Tibial nerve (tissue), 4 donors: ENCODE measurements at regions not wholly inside any gene's neighbourhood (a gene's known extent, or its start where the extent isn't known, plus 50 kb on each side); places are given as distances from the start of the nearest gene placed in this dataset.

Experiments used
- DNase-seq, 2 donors: peaks; one replicate each; pipeline ENCODE4 v3.0.0-alpha.2; 2019; ENCODE audit warnings: low spot score in 2 of 2
- H3K27ac ChIP-seq, 4 donors: fragments of 200-600 bp; sonication (generic) in 3 of 4; one replicate each; pipeline ENCODE4 v1.5.1; 2017 to 2019; ENCODE audit warnings: mild to moderate bottlenecking in 1 of 4
- H3K27me3 ChIP-seq, 2 donors: fragments of 200-600 bp; sonication (generic) in 1 of 2; one replicate each; pipeline versions ENCODE4 v1.5.1 to v1.6.0; 2017 to 2019
- H3K36me3 ChIP-seq, 3 donors: fragments of 200-600 bp; sonication (generic); one replicate each; pipeline ENCODE4 v1.5.1; 2018 to 2019
- H3K4me1 ChIP-seq, 4 donors: fragments of 200-600 bp; sonication (generic) in 3 of 4; one replicate each; pipeline ENCODE4 v1.5.1; 2017 to 2019
- H3K4me3 ChIP-seq, 4 donors: fragments of 200-600 bp; sonication (generic) in 3 of 4; one replicate each; pipeline ENCODE4 v1.5.1; 2017 to 2019; ENCODE audit warnings: mild to moderate bottlenecking in 1 of 4, moderate library complexity in 1 of 4
- H3K9me3 ChIP-seq, 4 donors: fragments of 200-600 bp; sonication (generic) in 3 of 4; one replicate each; pipeline ENCODE4 v1.5.1; 2017 to 2019
- CTCF ChIP-seq, 5 experiments: fragments of 200-600 bp in 3 of 5; fragments of 450-650 bp in 2 of 5; sonication (generic) in 3 of 5; IDR thresholded peaks; one replicate each; pipeline ENCODE4 v1.5.1; 2016 to 2019; ENCODE audit warnings: antibody characterized with exemption in 5 of 5, mild to moderate bottlenecking in 3 of 5, moderate library complexity in 2 of 5
- EP300 ChIP-seq, 2 donors: sonication (generic); formaldehyde crosslinking; IDR thresholded peaks; one replicate each; pipeline ENCODE4 v1.6.1; 2017; ENCODE audit warnings: antibody characterized with exemption in 2 of 2, mild to moderate bottlenecking in 1 of 2
- POLR2A ChIP-seq, 2 donors: fragments of 450-650 bp; IDR thresholded peaks; one replicate each; pipeline ENCODE4 v1.6.1; 2017; ENCODE audit warnings: antibody characterized with exemption in 2 of 2, mild to moderate bottlenecking in 2 of 2, moderate library complexity in 2 of 2
- WGBS, 2 donors: methylation state at CpG; one replicate each; pipeline ENCODE4 v1.1.5; 2018; 5-methylcytosine and 5-hydroxymethylcytosine counted together

- Histone ChIP-seq H3K4me3 (no peak overlapping the region), H3K4me1 (no peaks in the 10 kb centered on the region), H3K36me3 (no peaks in the 10 kb centered on the region), H3K27ac (no peak overlapping the region), H3K27me3 (no peaks in the 10 kb centered on the region), H3K9me3 (peaks cover 0 to 3% (median 0%) of the 10 kb centered on the region in 4 donors)
- 95 to 98% methylated on average over 2 of the region's 2 CpGs for WGBS, 2 donors
- no peak for DNase-seq
- no peak for TF ChIP-seq POLR2A (IDR thresholded peaks at IDR 0.05)
- TF ChIP-seq EP300 (IDR thresholded peaks at IDR 0.05) = no peak
- TF ChIP-seq CTCF (IDR thresholded peaks at IDR 0.05) = no peak
Observed at GRCh38 chr6:15722731-15723130, 59.9 kb upstream of the DTNBP1 start.

GRCh38 chr6:15716889-15717288 is 54.1 kb upstream of the DTNBP1 start:
- no peak for DNase-seq
- TF ChIP-seq POLR2A (IDR thresholded peaks at IDR 0.05) (no peak), CTCF (IDR thresholded peaks at IDR 0.05) (no peak)
- WGBS, 2 donors = 81 to 84% methylated on average over 2 of the region's 2 CpGs
- Histone ChIP-seq H3K9me3 (peaks cover 0 to 12% (median 0%) of the 10 kb centered on the region in 4 donors), H3K27me3 (no peaks in the 10 kb centered on the region), H3K4me3 (no peak overlapping the region), H3K27ac (no peak overlapping the region), H3K4me1 (no peaks in the 10 kb centered on the region), H3K36me3 (no peaks in the 10 kb centered on the region)

GRCh38 chr6:15715851-15716250 is 53.0 kb upstream of the DTNBP1 start:
- Histone ChIP-seq H3K36me3 (no peaks in the 10 kb centered on the region), H3K27ac (no peak overlapping the region), H3K4me3 (no peak overlapping the region), H3K9me3 (peaks cover 0 to 12% (median 0%) of the 10 kb centered on the region in 4 donors), H3K27me3 (no peaks in the 10 kb centered on the region), H3K4me1 (no peaks in the 10 kb centered on the region)
- DNase-seq = no peak
- no peak for TF ChIP-seq POLR2A (IDR thresholded peaks at IDR 0.05)
- no peak for TF ChIP-seq CTCF (IDR thresholded peaks at IDR 0.05)
- TF ChIP-seq EP300 (IDR thresholded peaks at IDR 0.05) = no peak
- 90 to 97% methylated on average over 3 of the region's 3 CpGs for WGBS, 2 donors

- DNase-seq = no peak
Observed at GRCh38 chr6:15715060-15715459, 52.2 kb upstream of the DTNBP1 start.

GRCh38 chr6:15714658-15715057 is 51.8 kb upstream of the DTNBP1 start:
- H3K9me3 ChIP-seq = peaks cover 0 to 12% (median 0%) of the 10 kb centered on the region in 4 donors
- TF ChIP-seq POLR2A (IDR thresholded peaks at IDR 0.05) (no peak), CTCF (IDR thresholded peaks at IDR 0.05) (no peak), EP300 (IDR thresholded peaks at IDR 0.05) (no peak)
- H3K27ac ChIP-seq = no peak overlapping the region
- DNase-seq = no peak
- 97% methylated on average over 2 of the region's 2 CpGs for WGBS, 2 donors
- H3K4me1 ChIP-seq = no peaks in the 10 kb centered on the region
- no peaks in the 10 kb centered on the region for H3K36me3 ChIP-seq
- no peak overlapping the region for H3K4me3 ChIP-seq
- H3K27me3 ChIP-seq = no peaks in the 10 kb centered on the region

More at GRCh38 chr6:15715060-15715459, 52.2 kb upstream of the DTNBP1 start:
- WGBS, 2 donors = 79 to 90% methylated on average over 3 of the region's 3 CpGs
- Histone ChIP-seq H3K4me1 (no peaks in the 10 kb centered on the region), H3K4me3 (no peak overlapping the region), H3K9me3 (peaks cover 0 to 12% (median 0%) of the 10 kb centered on the region in 4 donors), H3K27ac (no peak overlapping the region), H3K36me3 (no peaks in the 10 kb centered on the region), H3K27me3 (no peaks in the 10 kb centered on the region)
- TF ChIP-seq CTCF (IDR thresholded peaks at IDR 0.05) = no peak
- TF ChIP-seq EP300 (IDR thresholded peaks at IDR 0.05) = no peak
- no peak for TF ChIP-seq POLR2A (IDR thresholded peaks at IDR 0.05)
